Kidney glomerular epithelial cell (primary cell): ENCODE measurements at regions not wholly inside any gene's neighbourhood (a gene's known extent, or its start where the extent isn't known, plus 50 kb on each side); places are given as distances from the start of the nearest gene placed in this dataset.
"Not testable (repeated sequence)": the region's sequence is repeated elsewhere in the genome, so short reads cannot be mapped to it uniquely, and the experiment has no call there.

ENCODE experiments used
- DNase-seq: peaks from one replicate; lab custom pipeline; 2025; lab: John Stamatoyannopoulos, UW

DNA sequence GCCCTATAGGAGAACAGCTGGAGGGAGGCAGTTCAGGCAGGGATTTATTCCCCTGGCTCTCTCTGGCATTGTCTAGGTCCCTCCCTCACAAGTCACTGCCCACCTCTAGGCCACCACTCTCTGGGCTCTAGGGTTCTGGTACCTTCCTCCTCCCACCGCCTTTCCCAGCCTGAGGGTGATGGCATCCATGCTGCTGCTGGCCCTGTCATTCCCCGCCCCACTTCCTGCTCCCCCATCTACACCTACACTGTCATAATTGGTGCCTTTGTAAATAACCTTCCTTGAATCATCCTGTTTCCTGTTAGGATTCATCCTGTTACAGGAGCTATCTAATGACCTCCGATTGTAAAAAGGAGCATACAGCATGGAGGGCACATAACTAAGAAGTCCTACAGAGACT is 303.3 kb upstream of the COBL start:
- DNase-seq, result no peak

DNA sequence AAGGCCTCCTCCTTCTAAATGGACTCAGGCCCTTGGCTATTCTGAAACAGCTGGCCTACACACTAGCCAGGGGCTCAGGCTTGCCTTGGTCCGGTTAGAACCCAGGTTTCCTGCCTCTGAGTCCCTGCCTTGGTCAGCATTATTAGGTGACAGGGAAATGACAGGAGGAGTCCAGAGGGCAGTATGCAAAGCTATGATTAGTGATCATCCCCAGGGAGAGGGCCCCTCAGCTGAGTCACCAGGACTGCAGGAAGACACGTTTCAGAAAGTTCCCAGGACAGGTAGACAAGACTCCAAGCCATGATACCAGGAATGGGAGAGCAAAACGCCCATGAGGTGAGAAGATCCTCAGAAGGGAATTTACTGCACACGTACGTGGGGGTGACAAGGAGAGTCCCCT is 301.1 kb upstream of the COBL start:
- DNase-seq, result no peak

- DNase-seq, result no peak
These were observed 297.3 kb upstream of the COBL start for GRCh38 chr7:51613911-51614357.

DNA sequence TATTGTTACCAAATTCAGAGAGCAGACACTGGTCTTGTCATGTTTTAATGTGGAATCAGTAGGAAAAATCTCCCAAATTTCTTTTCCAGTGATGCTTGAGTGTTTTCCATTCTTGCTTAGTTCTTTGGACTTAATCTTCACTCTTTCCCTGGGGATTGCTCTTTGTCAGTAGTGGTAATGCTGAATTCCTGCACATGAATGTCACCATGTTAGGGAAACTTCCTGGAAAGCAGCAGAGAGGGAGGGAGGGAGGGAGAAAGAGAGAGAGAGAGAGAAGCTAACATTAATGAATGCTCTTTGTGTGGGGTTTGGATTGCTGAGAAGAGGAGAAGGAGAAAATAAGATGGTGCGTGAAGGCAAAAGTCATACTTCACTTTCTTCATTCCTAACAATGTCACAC is 295.3 kb upstream of the COBL start:
- no peak for DNase-seq

DNA sequence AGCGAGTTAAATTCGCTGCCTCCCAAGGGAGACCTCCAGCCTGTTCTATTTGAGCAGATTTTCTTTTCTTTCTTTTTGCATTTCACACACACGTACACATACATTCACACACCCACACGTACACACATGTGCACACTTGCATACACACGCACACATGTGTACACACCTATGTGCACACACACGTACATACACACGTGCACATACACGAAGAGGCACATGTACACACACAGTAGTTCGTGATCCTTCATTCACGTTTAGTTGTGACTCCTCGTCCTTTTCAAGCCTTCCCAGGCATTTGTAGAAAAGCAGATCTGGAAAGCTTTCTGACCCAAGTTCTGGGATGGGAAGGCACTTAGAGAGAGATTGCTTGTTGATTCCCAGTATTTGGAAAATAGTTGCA is 290.8 kb upstream of the COBL start:
- no peak for DNase-seq

- DNase-seq, result no peak
These were observed 290.1 kb upstream of the COBL start for GRCh38 chr7:51606601-51607154.

DNA sequence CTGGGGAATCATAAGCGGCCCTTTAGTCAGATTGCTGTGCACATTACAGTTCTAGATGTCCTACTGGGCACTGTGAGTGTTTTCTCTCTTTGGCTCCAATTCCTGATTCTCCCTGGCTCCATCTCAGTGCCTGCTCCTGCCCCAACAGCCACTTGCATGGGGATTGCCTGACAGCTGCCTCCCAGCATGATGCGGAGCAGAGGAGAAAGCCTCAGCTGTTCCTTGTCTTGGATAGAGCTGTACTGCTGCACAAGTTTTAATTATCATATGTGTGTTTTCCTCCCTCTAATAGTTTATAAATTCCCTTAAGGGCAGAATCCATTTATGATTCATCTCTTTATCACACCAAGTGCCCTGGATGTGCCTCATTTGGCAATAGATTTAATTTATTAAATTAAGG is 285.8 kb upstream of the COBL start:
- no peak for DNase-seq

- DNase-seq, result no peak
These were observed 284.9 kb upstream of the COBL start for GRCh38 chr7:51601461-51601860.

DNA sequence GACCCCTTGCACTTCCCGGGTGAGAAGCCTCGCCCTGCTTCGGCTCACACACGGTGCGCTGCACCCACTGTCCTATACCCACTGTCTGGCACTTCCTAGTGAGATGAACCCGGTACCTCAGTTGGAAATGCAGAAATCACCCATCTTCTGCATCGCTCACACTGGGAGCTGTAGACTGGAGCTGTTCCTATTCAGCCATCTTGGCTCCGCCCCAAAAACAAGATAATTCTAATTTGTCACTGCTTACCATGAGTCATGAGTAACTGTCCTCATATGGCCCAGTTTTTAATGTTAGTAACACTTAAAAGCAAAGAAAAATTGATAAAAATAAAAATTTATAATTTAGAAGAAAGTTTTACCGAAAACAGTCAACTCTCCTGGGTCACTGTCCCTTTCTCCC is 283.3 kb upstream of the COBL start:
- not testable (repeated sequence) for DNase-seq

GRCh38 chr7:51593628-51594027 is 277.0 kb upstream of the COBL start:
- DNase-seq, result no peak

DNA sequence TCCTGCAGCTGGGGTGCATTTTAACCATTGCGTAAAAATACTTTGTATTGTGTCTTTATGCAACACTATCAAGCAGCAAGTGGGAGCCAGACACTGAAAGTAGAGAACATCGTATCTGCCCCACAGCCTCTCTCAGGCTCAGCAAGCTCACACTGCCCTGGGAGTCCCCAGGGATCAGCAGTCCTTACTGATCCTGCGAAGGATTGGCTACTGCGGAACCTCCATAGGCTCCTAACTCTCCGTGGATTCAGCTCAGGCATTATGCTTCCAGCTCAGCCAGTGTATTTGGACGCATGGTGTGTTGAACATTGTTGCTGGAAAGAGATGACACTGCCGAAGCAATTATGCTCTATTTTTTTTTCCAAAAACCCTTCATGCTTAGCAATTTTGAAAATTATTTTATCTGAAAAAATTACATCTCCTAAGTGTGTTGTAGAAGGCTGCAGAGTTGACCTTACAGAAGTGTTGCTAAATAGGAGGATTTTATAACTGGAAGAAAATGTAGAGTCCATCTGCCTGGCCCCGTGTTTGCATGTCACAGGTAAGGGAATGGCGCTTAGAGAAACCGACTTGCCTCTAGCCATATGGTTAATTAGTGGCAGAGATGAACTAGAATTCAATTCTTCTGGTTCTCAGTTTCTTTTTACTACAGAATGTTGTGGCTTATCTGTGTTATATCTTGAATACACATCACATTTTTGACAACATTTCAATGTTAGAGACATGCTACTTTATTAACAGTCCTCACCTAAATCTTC is 276.4 kb upstream of the COBL start:
- no peak for DNase-seq

- no peak for DNase-seq
These were observed 274.6 kb upstream of the COBL start for GRCh38 chr7:51591223-51591622.

DNA sequence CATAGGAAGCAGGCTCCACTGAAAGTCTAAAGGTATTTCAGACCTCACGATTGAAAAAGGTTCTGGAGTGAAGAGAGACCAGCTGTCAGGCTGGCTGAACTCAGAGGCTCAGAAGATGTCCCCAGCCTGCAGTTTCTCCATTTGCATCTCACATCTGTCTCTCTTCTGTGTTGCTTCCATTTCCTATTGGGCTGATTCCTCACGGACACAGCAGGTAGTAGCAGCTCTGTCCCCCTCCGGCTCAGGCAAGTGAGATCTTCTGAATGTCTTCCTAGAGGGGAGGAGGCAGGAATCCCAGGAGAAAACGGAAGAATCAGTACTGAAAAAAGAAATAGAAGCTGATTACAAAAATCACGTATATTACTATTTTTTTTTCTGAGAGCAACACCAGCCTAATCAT is 274.1 kb upstream of the COBL start:
- no peak for DNase-seq

DNA sequence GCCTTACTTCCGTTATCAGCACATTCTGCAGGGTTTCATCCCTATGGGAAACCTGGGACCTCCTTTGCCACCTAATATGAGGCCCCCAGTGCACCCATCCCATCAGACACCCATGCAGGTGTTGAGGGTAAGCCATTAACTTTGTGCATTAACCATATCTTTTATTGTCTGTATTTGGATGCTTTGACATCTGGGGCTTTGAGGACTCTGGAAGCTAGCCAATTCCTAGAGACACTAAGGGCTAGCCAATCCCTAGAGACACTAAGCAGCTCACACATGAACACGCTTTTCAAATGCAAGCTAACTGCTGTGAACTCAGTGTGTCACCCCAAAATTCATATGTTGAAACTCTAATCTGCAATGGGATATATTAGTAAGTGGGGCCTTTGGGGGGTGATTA is 272.5 kb upstream of the COBL start:
- DNase-seq, result no peak

DNA sequence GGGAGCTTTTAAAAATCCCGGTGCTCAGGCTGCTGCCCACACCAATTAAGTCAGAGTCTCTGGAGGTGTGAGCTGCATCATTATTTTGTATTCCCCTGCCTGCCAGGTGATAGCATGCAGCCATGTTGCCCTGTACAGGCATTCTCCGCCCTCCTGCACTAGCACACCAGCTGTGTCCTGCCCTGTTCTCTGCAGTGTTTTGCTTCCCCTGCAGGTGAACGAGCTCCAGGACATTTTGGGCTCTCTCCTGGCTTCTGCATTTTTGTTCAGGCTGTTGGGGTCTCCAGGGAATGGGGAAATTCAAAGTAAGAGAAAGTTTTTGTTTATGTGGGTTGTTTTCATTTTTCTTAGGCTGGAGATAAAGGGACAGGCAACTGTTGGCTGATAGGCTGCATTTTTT is 271.0 kb upstream of the COBL start:
- no peak for DNase-seq

DNA sequence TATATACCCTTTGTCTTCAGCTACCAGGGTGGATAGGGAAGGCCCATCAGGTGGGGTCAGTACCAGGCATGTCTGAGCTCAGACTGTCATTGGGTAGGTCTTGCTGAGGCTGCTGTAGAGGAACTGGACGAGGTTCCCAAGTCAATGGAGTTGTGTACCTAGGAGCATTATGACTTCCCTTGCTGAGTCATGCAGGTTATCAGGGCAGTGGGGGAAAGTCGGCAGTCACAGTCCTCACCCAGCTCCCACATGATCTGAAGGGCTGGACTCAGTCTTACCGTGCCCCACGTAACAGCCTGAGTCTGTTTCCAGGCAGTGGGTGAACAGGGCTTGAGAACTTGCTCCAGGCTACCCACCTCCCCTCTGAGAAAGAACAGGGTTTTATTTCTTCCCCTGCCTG is 260.8 kb upstream of the COBL start:
- DNase-seq, result no peak

DNA sequence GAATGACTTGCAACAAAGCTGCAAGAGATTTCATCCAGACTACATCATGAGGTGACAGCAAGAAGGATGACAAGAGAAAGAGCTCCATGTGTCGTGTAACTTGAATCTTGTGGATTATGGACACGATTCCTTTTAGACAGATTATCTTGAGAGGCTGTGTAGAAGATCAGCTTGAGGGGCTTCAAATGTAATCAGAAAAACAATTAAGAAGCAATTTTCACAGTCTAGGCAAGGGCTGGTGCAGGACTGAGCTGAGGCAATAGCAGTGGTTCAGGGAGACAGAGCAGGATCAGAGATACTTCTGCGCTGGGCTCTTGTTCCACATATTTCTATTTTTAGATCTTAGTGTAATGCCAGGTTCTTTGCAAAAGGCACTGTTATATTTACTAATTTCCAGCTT is 253.0 kb upstream of the COBL start:
- DNase-seq, result no peak

DNA sequence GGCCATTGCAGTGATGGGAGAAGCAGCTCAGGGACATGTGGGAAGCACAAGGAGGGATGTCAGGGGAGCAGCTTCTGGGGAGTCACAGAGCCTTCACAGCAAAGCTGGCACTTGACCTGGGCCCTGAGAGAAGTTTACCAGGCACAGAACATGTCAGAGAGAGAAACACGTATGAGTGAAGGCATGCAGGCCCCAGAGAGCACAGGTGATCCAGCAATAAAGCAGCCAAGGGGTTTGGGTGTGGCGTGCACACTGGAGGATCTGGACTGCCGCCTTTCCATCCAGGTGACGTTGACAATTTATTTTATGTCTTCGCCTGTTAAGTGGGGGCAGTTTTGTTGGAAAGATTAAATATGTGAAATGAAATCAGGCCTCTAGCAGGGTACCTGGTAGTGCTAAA is 252.6 kb upstream of the COBL start:
- no peak for DNase-seq

- DNase-seq, result no peak
These were observed 234.5 kb upstream of the COBL start for GRCh38 chr7:51551070-51551469.

DNA sequence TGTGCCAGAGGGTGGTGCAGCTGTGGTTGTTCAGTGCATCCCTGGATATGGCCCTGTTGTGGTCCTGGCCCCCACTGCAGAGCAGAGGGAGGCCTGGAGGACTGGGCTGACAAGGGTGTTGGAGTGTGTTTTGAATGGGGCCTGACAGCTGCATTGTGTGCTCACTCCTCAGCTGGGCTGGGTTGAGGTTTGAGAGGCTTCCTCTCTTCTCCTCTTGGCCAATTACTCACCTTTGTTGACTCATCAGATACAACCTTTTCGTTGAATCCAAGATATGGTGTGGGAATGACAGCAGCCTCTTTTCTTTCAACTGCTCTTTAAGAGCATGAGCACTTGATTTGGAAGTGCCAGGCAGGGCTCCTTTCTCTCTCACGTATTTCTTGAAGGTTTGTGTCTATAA is 228.5 kb upstream of the COBL start:
- no peak for DNase-seq

DNA sequence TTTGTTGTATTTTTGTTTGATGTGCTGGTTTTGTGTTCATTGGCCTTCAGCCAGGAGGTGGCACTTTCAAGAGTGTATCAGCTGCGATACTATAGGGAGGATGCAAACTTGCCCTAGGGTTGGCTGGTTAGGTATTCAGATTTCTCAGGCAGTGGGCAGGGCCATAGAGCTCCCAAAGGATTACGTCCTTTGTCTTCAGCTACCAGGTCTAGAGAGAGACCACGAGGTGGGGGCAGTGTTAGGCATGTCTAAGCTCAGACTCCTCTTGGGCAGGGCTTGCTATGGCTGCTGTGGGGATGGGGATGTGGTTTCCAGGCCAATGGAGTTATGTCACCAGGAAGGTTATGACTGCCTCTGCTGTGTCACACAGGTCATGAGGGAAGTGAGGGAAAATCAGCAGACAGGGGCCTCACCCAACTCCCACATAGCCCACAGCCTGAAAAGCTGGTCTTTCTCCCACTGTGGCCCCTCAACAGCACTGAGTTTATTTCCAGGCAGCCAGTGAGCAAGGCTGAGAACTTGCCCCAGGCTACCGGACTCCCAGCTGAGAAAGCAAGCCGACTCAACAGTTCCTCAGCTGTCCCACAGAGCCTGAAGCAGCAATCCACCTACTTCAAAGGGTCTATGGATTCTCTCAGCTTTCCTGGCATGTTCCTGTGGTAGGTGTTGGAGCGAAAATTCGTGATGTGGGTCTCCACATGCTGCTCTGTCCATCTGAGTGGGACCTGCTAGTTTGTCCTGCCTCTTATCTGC is 227.4 kb upstream of the COBL start:
- no peak for DNase-seq

GRCh38 chr7:51540906-51541305 is 224.3 kb upstream of the COBL start:
- DNase-seq, result not testable (repeated sequence)

DNA sequence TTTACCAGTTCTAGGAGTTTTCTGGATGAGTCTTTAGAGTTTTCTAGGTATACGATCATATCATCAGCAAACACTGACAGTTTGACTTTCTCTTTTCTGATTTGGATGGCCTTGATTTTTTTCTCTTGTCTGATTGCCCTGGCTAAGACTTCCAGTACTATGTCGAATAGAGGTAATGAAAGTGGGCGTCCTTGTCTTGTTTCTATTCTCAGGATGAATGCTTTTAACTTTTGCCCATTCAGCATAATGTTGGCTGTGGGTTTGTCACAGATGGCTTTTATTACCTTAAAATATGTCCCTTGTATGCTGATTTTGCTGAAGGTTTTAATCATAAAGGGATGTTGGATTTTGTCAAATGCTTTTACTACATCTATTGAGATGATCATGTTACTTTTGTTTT is 223.2 kb upstream of the COBL start:
- no peak for DNase-seq
